ENCODE measurements at regions not wholly inside any gene's neighbourhood (a gene's known extent, or its start where the extent isn't known, plus 50 kb on each side); places are given as distances from the start of the nearest gene placed in this dataset.

DNA sequence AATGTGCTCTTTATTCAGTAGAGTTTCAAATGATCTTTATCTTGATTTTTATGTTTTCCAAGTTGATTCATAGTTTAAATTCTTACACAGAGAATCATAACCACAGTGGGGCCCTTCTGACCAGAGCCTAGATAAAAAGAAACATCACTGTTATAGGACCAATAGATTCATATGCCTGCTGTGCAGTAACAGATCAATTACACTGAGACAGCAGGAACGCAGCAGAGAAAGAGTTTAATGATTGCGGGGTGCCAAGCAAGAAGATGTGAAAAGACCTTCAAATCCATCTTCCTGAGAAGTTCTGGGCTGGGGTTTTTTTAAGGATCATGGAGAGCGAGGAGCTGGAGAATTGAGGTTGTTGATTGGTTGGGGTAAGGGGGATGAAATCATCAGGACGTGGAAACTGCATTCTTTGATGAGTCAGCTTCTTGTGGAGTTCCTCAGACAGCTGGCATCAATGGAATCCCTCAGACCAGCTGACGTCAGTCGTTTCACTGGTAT, 346.6 kb downstream of the TBC1D4 start:
- TF ChIP-seq, protein P1, sequence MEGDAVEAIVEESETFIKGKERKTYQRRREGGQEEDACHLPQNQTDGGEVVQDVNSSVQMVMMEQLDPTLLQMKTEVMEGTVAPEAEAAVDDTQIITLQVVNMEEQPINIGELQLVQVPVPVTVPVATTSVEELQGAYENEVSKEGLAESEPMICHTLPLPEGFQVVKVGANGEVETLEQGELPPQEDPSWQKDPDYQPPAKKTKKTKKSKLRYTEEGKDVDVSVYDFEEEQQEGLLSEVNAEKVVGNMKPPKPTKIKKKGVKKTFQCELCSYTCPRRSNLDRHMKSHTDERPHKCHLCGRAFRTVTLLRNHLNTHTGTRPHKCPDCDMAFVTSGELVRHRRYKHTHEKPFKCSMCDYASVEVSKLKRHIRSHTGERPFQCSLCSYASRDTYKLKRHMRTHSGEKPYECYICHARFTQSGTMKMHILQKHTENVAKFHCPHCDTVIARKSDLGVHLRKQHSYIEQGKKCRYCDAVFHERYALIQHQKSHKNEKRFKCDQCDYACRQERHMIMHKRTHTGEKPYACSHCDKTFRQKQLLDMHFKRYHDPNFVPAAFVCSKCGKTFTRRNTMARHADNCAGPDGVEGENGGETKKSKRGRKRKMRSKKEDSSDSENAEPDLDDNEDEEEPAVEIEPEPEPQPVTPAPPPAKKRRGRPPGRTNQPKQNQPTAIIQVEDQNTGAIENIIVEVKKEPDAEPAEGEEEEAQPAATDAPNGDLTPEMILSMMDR (IDR thresholded peaks at IDR 0.05): no peak
- TF ChIP-seq POLR2A (IDR thresholded peaks at IDR 0.05): no peak
